ENCODE measurements at regions not wholly inside any gene's neighbourhood (a gene's known extent, or its start where the extent isn't known, plus 50 kb on each side); places are given as distances from the start of the nearest gene placed in this dataset.
A peak's percentile ranks its signal among the peaks of the same experiment; 100 is the strongest.

DNA sequence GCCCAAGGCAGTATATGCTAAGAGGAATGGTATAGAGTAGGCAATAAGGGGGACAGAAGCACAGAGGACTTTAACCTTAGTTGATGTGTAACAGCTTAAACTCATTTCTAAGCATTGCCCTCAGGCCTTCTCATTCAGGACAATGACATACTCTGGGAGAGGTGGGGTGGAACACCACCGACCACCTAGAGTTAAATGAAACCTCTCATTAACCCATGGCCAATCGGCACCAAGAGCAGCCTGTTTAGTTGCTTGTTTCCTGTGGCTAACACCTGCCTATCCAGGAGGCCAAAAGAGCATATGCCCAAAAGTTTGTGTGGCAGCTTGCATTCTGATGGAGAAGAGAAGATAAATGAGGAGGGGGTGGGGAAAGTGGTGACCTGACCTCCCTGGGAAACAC, 50.0 kb downstream of the PABIR2 start:
- no peak for DNase-seq (ENCODE audit: low read depth in 2 of 2)

GRCh38 chrX:134746410-134746785, 50.6 kb downstream of the PABIR2 start:
- DNase-seq (ENCODE audit: low read depth in 2 of 2), result no peak

DNA sequence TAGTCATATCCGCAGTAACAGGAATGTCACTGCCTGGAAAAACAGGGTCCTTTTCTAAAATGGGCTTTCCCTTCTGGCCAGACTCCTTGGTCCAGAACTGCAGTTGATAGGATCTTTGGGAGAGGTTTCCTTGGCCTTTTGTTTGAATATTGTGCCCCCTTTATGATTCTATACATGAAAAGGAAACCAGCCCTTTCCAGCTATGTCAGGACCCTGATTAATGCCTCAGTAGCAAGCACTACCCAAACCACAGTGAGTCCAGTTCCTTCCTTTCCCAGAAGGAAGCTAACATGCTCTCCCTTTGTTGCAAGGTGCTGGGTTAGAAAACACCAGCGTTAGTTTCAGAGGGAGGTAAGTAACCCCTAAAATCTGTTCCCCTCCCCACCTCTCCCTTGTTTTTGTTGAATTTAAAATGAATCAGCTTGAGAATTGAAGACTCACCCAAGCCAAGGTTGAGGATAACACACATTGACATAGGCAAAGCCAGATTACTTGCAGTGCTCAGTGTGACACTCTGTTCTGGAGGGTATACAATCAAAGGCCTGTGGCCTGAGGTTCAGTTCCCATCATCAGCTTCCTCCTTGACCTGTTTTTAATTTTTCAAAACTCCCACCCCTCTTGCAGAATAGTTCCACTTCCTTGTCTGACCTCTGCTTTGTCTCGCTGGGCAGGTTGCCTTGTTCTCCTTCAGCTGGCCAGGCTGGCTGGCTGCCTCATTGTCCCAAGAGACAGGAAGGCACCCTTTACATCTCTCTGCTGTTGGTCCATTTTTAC, 51.2 kb downstream of the PABIR2 start:
- no peak for DNase-seq (ENCODE audit: low read depth in 2 of 2)

DNA sequence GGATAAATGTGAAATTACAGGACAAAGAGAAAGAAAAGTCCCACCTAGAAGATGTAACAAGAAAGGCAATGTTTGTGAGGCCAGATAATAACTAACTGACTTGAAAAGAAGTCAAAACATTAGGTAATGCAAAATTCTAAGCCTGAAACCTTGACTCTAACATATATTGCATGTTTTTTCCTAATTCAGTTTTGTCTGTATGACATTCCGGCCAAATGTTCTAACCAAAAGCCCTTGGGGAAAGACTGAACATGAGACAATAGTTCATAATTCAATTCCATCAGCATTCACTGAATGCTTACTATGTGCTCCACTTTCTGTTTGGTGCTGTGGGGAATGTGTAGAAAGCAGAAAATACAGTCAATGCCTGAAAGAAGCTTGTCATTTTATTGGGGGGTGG, 53.9 kb downstream of the PABIR2 start:
- DNase-seq (ENCODE audit: low read depth in 2 of 2), result peak; percentile 64 to 72

DNA sequence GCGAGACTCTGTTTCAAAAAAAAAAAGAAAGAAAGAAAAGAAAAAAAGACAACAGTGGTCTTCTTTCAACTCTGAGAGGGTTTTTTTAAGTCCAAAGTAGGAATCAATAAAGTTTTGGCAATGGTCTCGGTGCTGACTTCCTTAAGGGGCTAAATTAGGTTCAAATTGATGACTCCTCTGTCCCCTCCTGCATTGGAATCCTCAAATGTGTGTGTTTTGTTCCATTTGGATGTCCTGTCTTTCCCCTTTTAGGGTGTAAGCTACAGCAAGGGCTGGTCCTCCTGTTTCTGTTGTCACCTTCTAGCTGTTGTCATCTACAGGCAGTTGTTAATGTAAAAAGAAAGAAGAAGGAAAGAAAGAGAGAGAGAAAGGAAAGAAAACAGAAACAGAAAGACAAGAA, 54.4 kb downstream of the PABIR2 start:
- DNase-seq (ENCODE audit: low read depth in 2 of 2), result no peak

DNA sequence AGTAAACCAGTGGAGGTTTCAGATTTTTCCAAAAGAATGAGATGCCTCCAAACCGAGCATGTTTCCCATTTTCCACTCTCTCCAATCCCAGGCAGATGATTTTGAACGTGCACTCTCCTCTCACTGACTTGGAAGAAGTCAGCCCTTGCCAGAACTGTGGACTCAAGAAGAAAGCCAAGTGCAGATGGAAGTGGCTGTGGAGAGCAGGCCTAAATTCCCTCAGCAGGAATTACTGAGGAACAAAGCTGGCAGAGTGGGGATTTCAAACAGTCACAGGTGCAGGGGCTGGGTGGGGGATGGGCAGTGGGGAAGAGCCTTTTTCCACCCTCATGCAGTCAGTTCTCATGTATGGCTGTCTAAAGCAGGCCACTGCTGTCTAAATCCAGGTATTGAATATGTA, 55.3 kb downstream of the PABIR2 start:
- no peak for DNase-seq (ENCODE audit: low read depth in 2 of 2)

- no peak for DNase-seq (ENCODE audit: low read depth in 2 of 2)
Measured at GRCh38 chrX:134738986-134739740, 57.8 kb downstream of the PABIR2 start.

DNA sequence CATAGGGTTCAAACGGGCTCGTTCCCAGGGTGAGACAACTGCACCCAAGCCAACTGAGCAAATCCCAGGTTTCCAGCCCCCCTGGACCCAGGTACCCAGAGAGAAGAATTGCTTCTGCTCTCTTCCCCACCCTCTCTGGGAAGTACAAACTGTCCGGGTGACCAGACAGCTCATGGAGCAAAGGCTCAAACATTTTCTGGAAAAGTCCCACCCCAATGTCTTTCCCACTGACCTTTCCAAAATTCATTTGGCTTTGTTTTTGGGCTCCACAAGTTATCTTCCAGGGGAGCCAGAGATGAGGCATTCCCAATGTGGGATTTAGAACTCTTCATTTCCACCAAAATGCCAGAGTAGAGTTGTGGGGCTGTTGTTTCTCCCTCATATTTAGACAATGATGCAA, 58.6 kb downstream of the PABIR2 start:
- no peak for DNase-seq (ENCODE audit: low read depth in 2 of 2)

- DNase-seq (ENCODE audit: low read depth in 2 of 2), result no peak
Measured at GRCh38 chrX:134737721-134738369, 59.2 kb downstream of the PABIR2 start.

DNA sequence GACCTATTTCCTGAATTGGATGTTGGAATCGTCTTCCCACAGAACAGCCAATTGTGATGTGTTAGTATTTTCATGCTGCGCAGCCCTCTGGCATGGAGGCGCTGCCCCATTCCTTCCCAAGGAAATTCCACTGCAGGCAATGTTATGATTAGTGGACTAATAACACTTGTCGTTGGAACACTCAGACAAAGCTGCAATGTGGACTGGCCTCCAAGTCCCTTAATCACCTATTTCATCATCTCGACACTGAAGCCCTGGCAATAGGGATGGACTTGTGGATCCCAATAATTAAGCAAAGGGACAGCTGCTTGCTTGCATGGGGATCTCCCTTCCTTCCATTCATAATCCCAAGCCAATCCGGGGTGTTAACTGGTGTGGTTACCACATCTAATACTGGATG, 59.9 kb downstream of the PABIR2 start:
- DNase-seq (ENCODE audit: low read depth in 2 of 2), result no peak

DNA sequence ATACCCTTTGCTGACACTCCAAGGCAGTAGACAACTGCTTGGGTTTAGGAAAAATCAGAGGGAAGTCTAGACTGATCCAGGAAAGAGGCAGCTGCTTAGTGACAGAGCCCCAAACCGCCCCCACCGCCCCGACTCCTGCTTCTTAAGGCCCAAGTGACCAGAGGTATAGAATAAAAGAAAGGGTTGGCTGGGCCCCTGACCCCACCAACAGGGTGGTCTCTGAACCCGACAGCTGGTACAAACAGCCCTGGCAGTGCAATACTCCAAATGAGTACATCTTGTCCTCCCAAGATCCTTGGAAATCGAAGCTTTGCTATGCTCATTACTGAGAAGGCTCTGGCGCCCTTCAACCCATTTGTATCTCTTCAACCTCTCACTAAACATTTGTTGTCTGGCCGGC, 60.6 kb downstream of the PABIR2 start:
- no peak for DNase-seq (ENCODE audit: low read depth in 2 of 2)

DNA sequence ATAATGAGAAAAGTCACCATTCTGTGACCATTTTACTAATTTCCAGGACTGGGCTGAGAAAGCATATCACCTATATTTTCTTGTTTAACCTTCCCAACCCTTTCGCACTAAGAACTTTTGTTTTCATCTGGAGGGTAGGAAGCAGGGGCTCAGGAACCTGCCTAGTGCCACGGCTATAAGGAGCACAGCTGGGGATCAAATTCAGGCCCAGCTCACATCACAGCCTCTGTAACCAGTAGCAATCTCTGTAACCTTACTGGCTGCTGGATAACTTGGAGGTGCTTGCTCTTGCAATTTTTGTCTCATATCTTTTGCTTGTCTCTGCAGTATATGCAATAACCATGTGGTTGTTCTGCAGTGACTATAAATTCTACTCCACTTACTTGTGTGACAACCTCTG, 62.0 kb downstream of the PABIR2 start:
- no peak for DNase-seq (ENCODE audit: low read depth in 2 of 2)

- peak; percentile 77 to 82 for DNase-seq (ENCODE audit: low read depth in 2 of 2)
Measured at GRCh38 chrX:134734466-134734952, 62.5 kb downstream of the PABIR2 start.

GRCh38 chrX:134733591-134733990, 63.4 kb downstream of the PABIR2 start:
- no peak for DNase-seq (ENCODE audit: low read depth in 2 of 2)

DNA sequence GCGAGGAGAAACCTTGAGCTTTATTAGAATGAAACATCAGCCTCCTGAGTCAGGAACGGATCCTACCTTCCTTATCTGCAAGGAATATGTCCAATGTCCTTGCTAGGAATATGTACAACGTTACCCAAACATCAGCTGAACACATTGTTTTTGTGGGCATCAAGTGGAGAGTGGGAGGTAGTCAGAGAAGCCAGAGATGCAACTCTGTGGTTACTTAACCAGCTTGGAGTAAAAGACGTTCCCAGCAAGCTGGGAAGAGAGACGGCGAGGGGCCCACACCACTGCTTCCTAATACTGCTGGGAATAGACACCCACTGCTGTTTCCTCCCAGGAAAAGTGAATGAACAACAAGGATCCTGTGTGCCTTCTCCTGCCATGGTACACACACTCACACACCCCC, 64.3 kb downstream of the PABIR2 start:
- no peak for DNase-seq (ENCODE audit: low read depth in 2 of 2)

- no peak for DNase-seq (ENCODE audit: low read depth in 2 of 2)
Measured at GRCh38 chrX:134732152-134732551, 64.9 kb downstream of the PABIR2 start.

- no peak for DNase-seq (ENCODE audit: low read depth in 2 of 2)
Measured at GRCh38 chrX:134727363-134727762, 69.1 kb upstream of the PLAC1 start.

DNA sequence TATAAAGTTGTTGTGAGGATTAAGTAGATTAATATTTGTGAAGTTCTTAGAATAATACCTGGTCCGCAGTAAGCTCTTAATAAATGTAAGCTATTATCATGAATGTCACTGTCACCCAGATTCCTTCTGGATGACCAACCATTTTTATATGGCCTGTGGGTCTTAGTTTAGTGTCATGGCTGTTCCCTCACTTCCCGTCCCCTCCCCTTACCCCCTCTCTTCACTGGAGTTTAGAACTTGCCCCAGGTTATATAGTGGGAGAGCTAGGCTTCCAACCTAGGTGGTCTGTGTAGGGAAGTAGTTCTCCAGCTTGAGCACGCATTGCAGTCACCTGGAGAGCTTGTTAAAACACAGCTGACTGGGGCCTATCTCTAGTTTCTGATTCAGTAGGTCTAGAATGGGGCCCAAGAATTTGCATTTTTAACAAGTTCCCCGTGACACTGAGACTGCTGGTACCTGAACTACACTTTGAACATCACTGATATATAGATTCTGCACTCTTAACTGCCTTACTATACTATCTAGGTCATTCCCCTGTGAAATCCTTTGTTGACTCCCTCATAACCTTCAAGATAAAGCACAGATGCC, 66.9 kb upstream of the PLAC1 start:
- no peak for DNase-seq (ENCODE audit: low read depth in 2 of 2)

DNA sequence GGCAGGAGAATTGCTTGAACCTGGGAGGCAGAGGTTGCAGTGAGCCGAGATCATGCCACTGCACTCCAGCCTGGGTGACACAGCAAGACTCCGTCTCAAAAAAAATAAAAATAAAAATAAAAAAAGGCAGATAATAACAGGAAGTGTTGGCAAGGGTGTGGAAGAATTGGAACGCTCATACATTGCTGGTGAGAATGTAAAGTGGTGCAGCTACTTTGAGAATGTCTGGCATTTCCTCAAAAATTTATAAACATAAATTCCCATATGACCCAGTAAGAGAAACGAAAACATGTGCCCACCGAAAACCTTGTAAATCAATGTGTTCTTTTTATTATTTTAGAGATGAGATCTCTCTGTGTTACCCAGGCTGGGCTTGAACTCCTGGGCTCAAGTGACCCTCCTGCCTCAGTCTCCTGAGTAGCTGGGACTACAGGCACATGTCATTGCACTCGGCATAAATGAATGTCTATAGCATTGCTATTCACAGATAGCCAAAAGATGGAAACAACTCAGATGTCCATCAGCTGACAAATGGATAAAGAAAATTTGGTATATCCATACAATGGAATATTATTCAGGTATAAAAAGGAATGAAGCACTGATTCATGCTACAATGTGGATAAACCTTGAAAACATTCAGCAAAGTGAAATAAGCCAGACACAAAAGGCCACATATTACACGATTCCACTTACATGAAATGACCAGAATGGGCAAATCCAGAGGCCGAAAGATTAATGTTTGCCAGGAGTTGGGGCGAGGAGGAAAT, 63.7 kb upstream of the PLAC1 start:
- no peak for DNase-seq (ENCODE audit: low read depth in 2 of 2)

DNA sequence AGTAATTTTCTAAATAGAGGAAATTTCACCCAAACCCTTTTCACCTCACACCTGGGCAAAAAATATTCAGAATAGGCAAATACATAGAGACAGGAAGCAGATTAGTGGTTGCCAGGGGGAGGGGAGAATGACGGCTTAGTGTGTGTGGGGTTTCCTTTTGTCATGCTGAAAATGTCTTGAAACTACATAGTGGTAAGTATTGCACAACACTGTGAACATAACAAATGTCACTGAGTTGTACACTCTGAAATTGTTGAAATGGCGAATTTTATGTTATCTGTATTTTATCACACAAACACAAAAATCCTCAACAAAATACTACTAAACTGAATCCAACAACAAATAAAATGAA, 60.7 kb upstream of the PLAC1 start:
- DNase-seq (ENCODE audit: low read depth in 2 of 2), result no peak

DNA sequence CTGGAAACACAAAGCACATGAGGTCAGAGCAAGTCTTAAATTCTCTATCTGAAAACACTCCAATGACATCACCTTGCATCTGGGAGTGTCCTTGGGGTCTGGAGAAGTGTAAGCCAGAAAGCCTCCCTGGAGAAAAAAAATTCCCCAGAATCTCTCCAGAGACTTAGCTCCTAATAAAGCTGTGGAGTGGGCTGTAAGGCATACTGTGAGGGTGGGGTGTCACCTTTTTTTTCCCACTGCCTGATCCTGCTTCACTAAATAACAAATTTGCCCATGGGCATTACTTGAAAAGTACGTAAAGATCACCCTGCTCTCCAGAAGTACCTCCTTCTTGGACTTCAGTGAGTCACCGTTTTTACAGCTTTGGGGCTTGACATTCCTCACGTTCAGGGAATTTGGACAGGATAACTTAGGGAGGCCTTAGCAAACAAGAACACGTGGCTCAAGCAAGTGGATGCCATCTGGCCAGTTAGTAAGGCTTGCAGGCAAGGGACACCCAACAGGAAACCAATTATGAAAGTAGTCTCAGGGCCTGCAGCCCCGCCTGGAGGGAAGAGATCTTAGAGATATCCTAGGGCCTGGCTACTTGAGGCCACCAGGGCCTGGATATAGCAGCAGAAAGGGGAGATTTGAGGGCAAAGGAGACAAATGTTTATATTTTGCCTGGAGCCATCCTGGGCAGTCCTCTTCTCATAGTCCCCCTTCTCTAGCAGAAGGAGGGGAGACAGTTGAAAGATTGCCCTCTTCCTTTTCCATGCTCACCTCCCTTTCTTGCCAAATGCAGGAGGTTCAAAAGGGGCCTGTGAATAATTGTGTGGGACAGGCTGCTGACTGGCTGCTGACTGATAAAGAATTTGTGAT, 60.1 kb upstream of the PLAC1 start:
- DNase-seq (ENCODE audit: low read depth in 2 of 2), result peak; percentile 84 to 86
